Endothelial cell of umbilical vein (primary cell): ENCODE measurements at regions not wholly inside any gene's neighbourhood (a gene's known extent, or its start where the extent isn't known, plus 50 kb on each side); places are given as distances from the start of the nearest gene placed in this dataset.

Experiments
- BruUV-seq: library from RNA; stranded (reverse); fragments of 400-500 nt; replicated peaks from 2 replicates; lab custom pipeline; 2021; lab: Mats Ljungman, UMichigan
- CTCF ChIA-PET: fragments of 300-600, 350-600 bp; sonication (Branson Sonifier 250); formaldehyde crosslinking; loops from one replicate; lab custom pipeline; 2021; ENCODE audit warnings: antibody characterized with exemption, inconsistent platforms; lab: Charles Lee
- POLR2A ChIA-PET: fragments of 300-600, 350-600 bp; sonication (Branson Sonifier 250); formaldehyde crosslinking; loops from one replicate; lab custom pipeline; 2021; ENCODE audit warnings: antibody characterized with exemption, inconsistent platforms; lab: Charles Lee
- DNase-seq: peaks from one replicate; pipeline ENCODE4 v3.0.0-alpha.2; 2011; ENCODE audit warnings: low read depth, low spot score
- FAIRE-seq: peaks from 2 replicates; lab custom pipeline; 2011; peaks lifted over from hg19 to GRCh38; lab: Jason Lieb, UNC
- H2AFZ ChIP-seq: 2 replicates; pipeline ENCODE4 v1.6.0; 2012; ENCODE audit warnings: low read depth, low read length, control low read depth, inconsistent platforms
- H3K27ac ChIP-seq: 2 replicates; pipeline ENCODE4 v1.5.1; 2011; ENCODE audit warnings: low read depth, mild to moderate bottlenecking, control low read depth, low read length, moderate library complexity; ENCODE audit not compliant: insufficient read depth
- H3K27me3 ChIP-seq, 2 experiments: 2 replicates each; pipeline versions ENCODE4 v1.6.0 to v1.6.1; 2011; ENCODE audit warnings: low read length in 2 of 2, mixed read lengths in 1 of 2; ENCODE audit not compliant: control insufficient read depth in 2 of 2, insufficient read depth in 2 of 2
- H3K36me3 ChIP-seq, 2 experiments: 2 replicates in 1 of 2; 3 replicates in 1 of 2; pipeline ENCODE4 v1.5.1; 2011; ENCODE audit warnings: low read length in 2 of 2, mild to moderate bottlenecking in 1 of 2, moderate library complexity in 1 of 2; ENCODE audit not compliant: control insufficient read depth in 2 of 2, insufficient read depth in 2 of 2; ENCODE audit errors: extremely low read depth in 1 of 2
- H3K4me1 ChIP-seq: 3 replicates; pipeline ENCODE4 v1.5.1; 2011; ENCODE audit warnings: mild to moderate bottlenecking, low read length; ENCODE audit not compliant: control insufficient read depth, insufficient read depth; ENCODE audit errors: extremely low read depth
- H3K4me2 ChIP-seq: 2 replicates; pipeline ENCODE4 v1.6.1; 2011; ENCODE audit warnings: low read length, control low read depth, mixed read lengths; ENCODE audit not compliant: insufficient read depth
- H3K4me3 ChIP-seq, 3 experiments: fragments of 200-600 bp in 1 of 3; sonication (generic), shearing (Covaris generic) in 1 of 3; replicated peaks in 1 of 3; 2 replicates each; pipeline ENCODE4 v1.5.1; 2011 to 2016; ENCODE audit warnings: control low read depth in 3 of 3, low read length in 3 of 3, mild to moderate bottlenecking in 2 of 3, inconsistent platforms in 1 of 3, low read depth in 1 of 3, moderate library complexity in 1 of 3; ENCODE audit not compliant: insufficient read depth in 1 of 3
- H3K79me2 ChIP-seq: 2 replicates; pipeline ENCODE4 v1.6.0; 2012; ENCODE audit warnings: low read length, inconsistent platforms; ENCODE audit not compliant: control insufficient read depth, insufficient read depth
- H3K9ac ChIP-seq: replicated peaks from 2 replicates; pipeline ENCODE3; 2011; ENCODE audit warnings: low read length, control low read depth; ENCODE audit not compliant: insufficient read depth; ENCODE audit errors: extremely low read depth
- H3K9me1 ChIP-seq: replicated peaks from 3 replicates; pipeline ENCODE4 v1.6.0; 2011; ENCODE audit warnings: mild to moderate bottlenecking, low read length; ENCODE audit not compliant: control insufficient read depth, insufficient read depth; ENCODE audit errors: extremely low read depth
- H3K9me3 ChIP-seq: replicated peaks from 2 replicates; pipeline ENCODE4 v1.5.1; 2012; ENCODE audit warnings: low read length, inconsistent platforms; ENCODE audit not compliant: control insufficient read depth, insufficient read depth
- H4K20me1 ChIP-seq: replicated peaks from 2 replicates; pipeline ENCODE3; 2011; ENCODE audit warnings: mild to moderate bottlenecking, low read length; ENCODE audit not compliant: control insufficient read depth, insufficient read depth; ENCODE audit errors: extremely low read depth
- CTCF ChIP-seq, 2 donors: IDR thresholded peaks; 1 replicate in 1 of 2; 2 replicates in 1 of 2; pipeline ENCODE4 v1.5.1; 2011; ENCODE audit warnings: low read length in 2 of 2, mild to moderate bottlenecking in 2 of 2, moderate library complexity in 2 of 2, control low read depth in 1 of 2, inconsistent platforms in 1 of 2, low read depth in 1 of 2; ENCODE audit not compliant: insufficient read depth in 1 of 2; ENCODE audit errors: extremely low read depth in 1 of 2
- FOS ChIP-seq: IDR thresholded peaks from 2 replicates; pipeline ENCODE4 v1.6.1; 2011; ENCODE audit warnings: mild to moderate bottlenecking, low read length, moderate library complexity, borderline replicate concordance; ENCODE audit not compliant: insufficient read depth
- JUN ChIP-seq: IDR thresholded peaks from 2 replicates; pipeline ENCODE4 v1.6.1; 2011; ENCODE audit warnings: borderline replicate concordance, low read depth; ENCODE audit not compliant: insufficient read length, insufficient read depth
- MYC ChIP-seq: IDR thresholded peaks from one replicate; pipeline ENCODE4 v1.6.1; 2011; ENCODE audit warnings: mild to moderate bottlenecking, low read depth, low read length
- POLR2A ChIP-seq: IDR thresholded peaks from 2 replicates; pipeline ENCODE4 v1.6.1; 2012; ENCODE audit warnings: low read depth, mild to moderate bottlenecking, control low read depth, low read length
- dilution Hi-C: fragments of 300-500 bp; cut with MboI; formaldehyde crosslinking; loops from one replicate; pipeline ENCODE4 v1.15.0; 2019; ENCODE audit warnings: low sequenced_read_pairs; ENCODE audit not compliant: extremely low pct_ligation_motif_present
- intact Hi-C: fragments of 100-400 bp; cut with micrococcal nuclease; formaldehyde crosslinking; loops from one replicate; pipeline ENCODE4 v1.10.0; 2022

- dilution Hi-C loops: no loop called here
- CTCF ChIA-PET: interaction anchor here (1.0 to 3.0 kb wide), 5 partner anchors 11 to 739 kb away, joined by 3 to 33 read pairs (median 4); no protein-coding TSS in a partner anchor
- H3K27ac ChIP-seq: no peak overlapping the region
These were observed 218.2 kb upstream of the PRSS58 start for GRCh38 chr7:142476077-142476476.

More at GRCh38 chr7:142476077-142476476, 218.2 kb upstream of the PRSS58 start:
- Histone ChIP-seq H3K9ac (no peak overlapping the region), H3K4me2 (no peak overlapping the region), H3K4me3 (no peak overlapping the region), H3K9me3 (no peaks in the 10 kb centered on the region), H4K20me1 (no peaks in the 10 kb centered on the region), H3K79me2 (no peaks in the 10 kb centered on the region), H3K9me1 (no peaks in the 10 kb centered on the region), H3K27me3 (peaks cover 0 to 5% of the 10 kb centered on the region in 2 experiments), H3K36me3 (no peaks in the 10 kb centered on the region), H2AFZ (no peak overlapping the region), H3K4me1 (peaks cover 4% of the 10 kb centered on the region)
- BruUV-seq: no TSS peak
- TF ChIP-seq POLR2A (no peak), FOS (no peak), JUN (no peak), CTCF (IDR thresholded peaks at IDR 0.05; ENCODE audit: extremely low read depth in 1 of 2, insufficient read depth in 1 of 2, low read depth in 1 of 2, low read length in 2 of 2) (no peak), MYC (no peak)
- intact Hi-C loops: no loop called here
- FAIRE-seq (no peak), DNase-seq (no peak)
- POLR2A ChIA-PET: no interaction called here
